GM21825 (cell line): ENCODE measurements at regions not wholly inside any gene's neighbourhood (a gene's known extent, or its start where the extent isn't known, plus 50 kb on each side); places are given as distances from the start of the nearest gene placed in this dataset.
"Not testable (repeated sequence)": the region's sequence is repeated elsewhere in the genome, so short reads cannot be mapped to it uniquely, and the experiment has no call there.

Experiments
- ATAC-seq: cut with Tn5 transposase; IDR thresholded peaks from one replicate; pipeline ENCODE4 v1.9.1; 2021; ENCODE audit warnings: mild to moderate bottlenecking, moderate library complexity; ENCODE audit not compliant: unreplicated experiment

DNA sequence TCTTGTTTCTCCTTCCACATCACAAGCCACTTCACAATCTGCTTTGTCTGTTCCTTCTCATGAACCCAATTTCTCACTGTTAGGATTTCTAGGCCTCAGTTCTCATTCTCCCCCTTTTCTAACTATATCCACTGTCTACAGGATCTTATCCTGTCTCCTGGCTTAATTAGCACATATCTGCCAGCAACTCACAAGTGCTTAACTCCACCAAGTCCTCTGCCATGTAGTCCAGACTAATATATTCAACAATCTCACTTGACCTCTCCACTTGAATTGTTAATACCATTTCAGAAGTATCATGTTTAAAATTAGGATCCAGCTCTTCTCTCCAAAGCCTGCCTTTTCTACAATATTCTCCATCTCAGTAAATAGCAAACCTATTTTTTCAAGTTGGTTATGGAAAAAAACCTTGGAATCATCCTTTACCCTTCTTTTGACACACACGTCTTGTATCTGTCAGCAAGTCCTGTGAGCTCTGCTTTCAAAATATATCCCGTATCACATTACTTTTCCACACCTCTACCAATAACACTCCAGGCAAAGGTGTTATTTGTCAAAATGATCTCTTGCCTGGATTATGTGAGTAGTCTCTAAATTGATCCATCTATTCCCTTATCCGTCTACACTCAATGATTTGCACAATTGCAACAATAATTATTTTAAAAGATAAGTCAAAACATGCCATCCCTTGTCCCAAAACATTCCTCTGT lies 127.2 kb upstream of the SLIT2 start:
- no peak for ATAC-seq

DNA sequence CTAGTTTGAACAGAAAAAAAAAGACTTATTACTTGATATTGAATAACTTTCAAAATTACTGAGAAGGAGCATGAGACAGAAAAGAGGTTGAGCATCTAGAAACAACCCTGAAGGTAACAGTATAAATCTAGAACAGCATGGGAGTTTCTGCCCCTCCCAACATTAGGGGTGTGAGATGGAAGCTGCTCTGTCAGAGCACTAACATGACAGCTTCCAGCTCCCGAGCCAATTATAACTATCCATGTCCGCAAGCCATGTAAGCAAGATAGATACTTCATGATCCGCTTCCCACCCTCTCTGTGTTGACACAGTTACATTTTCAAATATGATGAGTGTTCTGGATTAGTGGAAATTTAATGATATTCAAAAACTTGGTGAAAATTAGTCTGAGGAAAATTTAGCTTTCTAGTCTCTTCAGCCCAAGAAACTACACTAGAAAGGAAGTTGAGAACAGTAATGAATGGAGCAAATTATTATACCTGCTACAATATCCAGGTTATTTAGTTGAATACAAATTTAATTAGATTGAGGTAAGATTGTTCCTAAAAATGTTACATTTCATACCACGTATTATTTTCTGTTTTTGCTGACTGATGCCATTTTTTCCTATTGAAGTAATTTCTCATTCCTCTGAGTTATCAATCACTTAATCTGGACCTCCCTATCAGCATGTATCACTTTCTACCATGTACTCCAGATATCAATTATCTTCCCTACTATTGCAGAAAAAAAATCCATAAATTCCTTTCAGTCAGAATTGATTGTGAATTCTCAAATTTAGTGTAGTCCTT lies 129.3 kb upstream of the SLIT2 start:
- ATAC-seq, result no peak

DNA sequence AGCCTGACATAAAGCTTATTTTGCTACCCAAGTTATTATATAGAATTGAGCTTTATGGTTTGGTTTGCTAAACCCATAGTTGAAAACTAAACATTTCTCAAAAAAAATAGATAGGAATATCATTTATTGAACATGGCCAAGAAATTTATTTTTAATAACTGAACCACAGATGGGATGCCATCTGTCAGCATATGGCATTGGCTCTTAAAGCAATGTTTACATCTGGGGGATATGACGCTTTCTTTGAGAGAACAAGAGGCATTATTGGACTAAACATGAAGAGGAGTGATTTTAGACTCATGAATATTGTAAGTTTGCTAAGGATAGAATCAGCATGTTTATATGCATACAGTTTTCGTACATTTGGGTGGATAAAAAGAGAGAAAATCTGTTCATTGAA lies 132.6 kb upstream of the SLIT2 start:
- no peak for ATAC-seq

DNA sequence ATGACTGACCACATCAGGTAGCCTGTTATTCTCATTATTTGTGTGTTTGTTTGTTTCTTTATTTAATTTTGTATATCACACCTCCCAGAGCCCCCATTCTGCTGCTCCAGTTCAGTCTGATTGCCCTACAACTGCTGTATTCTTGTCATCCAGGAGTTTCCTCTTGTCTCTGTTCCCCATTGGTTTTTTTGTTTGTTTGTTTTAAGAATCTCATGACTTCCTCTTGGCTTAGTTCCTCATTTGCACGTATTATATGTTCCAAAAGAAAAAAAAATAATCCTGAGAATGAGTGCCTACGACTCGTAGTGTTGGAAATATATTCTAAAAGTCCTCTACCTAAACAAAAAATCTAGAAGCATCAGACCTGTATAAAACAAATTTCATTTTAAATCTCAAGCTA lies 142.3 kb upstream of the SLIT2 start:
- no peak for ATAC-seq

DNA sequence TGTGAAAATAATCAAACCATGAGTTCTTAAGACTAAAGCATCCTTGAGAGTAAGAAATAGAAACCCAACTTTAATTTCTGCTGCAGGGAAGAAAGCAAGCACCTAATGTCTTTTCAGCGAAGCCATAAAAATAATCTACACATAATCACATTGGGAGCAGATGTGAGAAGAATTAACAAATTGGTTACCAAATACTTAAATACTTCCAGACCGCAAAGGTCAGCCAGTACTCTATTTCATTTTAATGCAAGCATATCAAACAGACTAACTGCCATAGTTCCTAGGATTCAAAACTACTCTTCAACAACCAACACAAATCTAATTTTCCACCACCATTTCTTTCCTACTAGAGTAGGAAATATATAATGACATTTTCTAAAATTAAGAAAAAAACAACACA lies 144.8 kb upstream of the SLIT2 start:
- no peak for ATAC-seq

DNA sequence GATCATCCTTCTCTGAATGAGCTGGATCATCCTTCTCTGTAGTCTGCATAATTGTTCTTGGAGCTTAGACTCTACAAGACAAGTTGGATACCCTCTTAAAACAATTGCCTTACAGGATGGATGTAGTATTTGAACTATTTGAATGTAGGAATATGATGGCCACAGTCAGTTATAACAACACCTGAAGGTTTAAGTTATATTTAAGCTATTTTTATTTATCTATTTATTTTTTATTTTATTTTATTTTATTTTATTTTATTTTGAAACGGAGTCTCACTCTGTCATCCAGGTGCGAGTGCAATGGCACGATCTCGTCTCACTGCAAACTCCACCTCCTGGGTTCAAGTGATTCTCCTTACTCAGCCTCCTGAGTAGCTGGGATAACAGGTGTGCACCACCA lies 149.9 kb upstream of the SLIT2 start:
- no peak for ATAC-seq

DNA sequence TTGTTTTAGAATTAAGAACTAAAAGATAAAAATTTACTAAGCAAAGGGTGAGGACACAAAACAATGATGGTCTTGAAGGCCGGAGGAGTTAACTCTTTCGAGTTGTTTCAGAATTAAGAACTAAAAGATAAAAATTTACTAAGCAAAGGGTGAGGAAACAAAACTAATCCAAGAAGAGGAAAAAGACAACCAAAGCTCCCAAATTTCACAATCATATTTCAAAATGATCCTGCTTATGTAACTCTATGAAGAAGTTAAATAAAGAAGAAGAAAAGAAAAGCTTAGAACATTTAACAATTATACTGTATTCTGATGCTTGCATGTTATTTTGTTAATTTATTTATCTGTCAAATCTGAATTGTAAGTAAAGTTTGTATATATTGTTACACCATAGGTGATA lies 154.8 kb upstream of the SLIT2 start:
- ATAC-seq, result no peak

DNA sequence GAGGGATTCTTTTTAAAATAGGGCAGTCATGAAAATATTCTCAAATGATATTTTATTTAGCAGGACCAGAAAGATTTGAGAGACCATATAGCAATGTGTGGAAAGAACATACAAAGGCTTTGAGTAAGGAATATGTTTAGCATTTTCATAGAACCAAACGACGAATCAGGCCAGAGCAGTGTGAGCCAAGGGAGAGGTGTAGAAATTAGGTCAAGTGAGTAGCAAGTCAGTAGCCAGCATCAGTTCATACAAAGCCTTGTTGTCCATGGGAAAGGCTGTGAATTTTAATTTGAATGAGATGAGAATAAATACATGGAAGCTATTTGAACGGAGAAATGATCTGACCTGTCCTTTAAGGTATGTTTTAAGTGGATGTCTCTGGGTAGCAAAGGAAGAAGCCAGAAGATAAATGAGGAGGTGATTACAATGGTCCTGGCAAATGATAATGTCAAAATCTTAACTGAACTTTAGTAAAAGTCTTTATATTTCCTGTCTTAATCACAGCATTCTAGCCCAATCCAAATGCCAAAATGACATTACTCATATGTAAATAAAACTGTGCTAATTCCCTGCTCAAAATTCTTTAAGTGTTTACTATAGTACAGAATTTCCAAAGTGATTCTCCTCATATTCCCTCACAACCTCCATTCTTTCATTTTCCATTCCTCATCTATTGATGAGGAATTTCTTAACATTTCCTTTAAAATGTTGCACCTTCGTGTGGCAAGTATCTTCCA lies 155.7 kb upstream of the SLIT2 start:
- ATAC-seq, result no peak

DNA sequence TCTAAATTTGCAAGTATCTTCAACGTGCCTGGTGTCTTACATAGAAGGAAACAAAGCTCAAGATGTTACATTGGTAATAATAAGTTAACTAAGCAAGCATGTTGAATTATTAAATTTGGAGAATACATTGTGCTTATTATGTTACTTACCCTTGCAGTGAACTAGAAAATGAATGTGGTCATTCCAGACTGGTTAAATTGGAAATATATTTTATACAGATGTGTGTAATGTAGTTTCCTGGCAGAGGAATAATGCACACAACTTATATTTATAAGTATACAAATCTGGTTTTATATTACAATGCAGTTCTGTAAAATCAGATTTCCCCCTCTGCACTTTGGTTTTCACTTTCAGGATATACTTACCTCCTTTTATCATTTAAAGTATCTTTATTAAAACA lies 159.9 kb upstream of the SLIT2 start:
- no peak for ATAC-seq

DNA sequence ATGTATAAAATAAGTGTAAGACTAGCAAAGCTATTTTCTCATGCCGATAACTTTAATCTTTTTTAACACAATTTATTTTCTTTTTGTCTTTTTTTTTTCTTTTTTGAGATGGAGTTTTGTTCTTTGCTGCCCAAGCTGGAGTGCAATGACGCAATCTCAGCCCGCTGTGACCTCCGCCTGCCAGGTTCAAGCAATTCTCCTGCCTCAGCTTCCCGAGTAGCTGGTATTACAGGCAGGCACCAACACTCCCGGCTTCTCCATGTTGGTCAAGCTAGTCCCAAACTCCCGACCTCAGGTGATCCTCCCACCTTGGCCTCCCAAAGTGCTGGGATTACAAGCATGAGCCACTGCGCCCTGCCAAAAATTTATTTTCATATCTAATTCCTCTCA lies 164.2 kb upstream of the SLIT2 start:
- ATAC-seq, result no peak

DNA sequence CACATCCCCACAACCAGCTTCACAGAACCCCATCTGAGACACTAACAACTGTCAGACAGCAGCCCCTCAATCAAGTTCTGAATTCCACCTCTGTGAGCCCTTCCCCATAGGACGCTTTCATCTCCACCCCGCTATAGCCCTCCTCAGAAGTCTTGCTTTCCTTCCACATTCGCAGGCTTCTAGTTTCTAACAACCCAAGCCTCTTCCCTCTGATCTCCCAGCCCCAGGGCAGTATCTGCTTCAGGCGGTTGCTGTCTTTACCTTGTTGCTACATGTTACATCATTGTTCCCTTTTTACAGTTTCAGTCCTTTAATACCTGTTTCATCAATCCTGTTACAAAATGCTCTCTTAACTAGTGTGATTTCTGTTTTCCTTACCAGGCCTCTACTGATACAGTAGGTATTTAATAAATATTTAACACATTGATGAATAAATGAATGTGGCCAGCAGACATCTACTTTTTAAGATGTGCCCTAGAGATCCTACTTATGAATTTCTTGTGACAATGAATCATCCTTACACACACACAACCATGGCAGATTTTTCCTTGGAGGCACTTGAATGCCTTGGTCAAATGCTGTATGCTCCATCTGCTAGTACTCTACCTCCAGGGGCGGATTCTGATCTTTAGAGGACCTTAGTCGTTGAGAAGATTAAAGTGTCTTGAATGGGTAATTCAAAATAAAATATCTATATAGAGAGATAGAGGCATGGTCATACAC lies 164.7 kb upstream of the SLIT2 start:
- ATAC-seq, result no peak

DNA sequence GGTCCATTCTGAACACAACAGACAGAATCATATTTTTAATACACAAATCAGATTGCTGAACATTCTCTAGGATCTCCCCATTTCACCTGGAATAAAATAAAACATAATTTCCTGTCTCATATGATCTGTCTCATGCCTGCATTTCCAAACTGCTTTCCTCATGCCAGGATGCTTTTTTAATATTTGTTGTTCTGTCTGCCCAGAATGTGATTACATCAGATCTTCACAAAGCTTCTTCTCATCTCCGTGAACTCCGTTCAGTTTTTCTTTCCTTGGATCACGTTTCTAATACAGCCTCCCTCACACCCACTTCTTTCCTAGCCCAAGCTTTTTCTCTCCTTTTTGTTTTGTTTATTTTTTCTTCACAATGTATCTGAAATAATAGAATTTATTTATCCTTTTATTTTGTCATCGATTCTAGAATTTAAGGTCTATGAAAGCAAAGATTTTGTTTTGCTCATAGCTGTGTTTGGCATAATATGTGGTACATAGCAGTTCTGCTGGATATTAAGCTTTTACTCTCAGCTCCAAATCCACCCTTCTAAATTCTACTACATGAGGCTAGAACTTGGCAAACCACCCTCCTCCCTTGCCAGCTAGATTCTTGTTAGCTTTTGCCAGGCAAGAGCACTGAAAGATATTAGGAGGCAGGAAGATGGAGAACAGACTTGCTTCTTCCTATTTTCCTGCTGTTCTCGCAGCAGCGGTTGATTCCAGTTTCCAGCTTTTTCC lies 165.5 kb upstream of the SLIT2 start:
- ATAC-seq, result no peak

DNA sequence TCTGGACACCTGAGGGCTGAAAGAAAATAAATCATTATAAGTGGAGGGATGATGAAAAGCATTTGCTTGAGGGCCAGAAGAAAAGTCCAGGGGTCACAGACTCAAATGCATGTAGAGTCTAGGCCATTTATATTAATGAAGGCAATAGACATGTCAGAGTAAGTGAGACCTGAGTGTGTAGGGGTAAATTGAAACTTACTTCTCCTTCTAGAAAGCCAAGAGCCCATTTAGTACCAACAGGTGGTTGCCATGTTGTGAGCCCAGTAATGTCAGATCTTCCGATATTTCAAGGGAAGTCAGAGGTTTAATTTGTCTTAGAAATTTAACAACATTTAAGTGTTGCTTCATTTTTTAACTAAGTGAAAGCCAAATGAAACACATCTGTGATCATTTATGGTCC lies 166.1 kb upstream of the SLIT2 start:
- ATAC-seq, result no peak

DNA sequence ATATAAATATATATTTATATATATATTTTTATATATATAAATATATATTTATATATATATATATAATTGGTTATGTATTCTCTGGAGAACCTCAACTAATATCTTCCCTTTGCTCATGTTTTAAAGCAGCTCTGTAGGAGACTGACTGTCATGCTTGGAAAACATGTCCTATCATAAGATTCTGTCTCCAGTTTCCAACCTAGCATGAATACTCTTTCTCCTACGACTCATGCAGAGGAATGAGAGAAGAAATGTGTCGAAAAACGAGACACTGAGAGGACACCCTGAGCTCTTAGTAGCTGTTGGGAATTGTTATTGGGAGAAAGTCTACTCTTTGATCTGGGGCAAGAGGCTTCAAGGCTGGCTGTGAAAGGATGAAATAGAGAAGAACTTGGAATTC lies 166.5 kb upstream of the SLIT2 start:
- no peak for ATAC-seq

DNA sequence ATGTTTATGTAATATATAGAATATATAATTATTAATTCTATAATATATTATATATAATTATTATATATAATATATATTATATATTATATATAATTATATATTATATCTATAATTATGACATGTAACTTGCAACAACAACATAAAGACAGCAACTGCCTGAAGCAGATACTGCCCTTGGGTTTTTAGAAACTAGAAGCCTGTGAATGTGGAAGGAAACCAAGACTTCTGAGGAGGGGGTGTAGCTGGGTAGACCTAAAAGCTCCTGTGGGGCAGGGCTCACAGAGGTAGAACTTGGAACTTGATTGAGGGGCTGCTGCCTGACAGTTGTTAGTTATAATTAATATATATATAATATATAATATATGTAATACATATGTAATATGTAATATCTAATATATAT lies 167.2 kb upstream of the SLIT2 start:
- ATAC-seq, result no peak

DNA sequence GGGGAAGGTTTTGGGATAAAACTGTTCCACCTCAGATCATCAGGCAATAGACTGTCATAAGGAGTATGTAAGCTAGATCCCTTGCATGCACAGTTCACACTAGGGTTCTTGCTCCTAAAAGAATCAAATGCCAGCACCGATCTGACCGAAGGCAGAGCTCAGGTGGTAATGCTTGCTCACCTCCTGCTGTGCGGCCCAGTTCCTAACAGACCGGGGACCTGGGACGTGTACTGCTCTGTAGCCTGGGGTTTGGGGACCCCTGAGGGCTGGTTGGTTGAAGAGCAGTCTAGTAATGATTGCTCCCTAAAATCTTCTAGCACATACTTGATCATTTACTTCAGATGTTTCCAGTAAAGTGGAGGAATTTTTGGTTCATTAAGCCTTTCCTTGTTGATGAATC lies 173.1 kb upstream of the SLIT2 start:
- no peak for ATAC-seq

DNA sequence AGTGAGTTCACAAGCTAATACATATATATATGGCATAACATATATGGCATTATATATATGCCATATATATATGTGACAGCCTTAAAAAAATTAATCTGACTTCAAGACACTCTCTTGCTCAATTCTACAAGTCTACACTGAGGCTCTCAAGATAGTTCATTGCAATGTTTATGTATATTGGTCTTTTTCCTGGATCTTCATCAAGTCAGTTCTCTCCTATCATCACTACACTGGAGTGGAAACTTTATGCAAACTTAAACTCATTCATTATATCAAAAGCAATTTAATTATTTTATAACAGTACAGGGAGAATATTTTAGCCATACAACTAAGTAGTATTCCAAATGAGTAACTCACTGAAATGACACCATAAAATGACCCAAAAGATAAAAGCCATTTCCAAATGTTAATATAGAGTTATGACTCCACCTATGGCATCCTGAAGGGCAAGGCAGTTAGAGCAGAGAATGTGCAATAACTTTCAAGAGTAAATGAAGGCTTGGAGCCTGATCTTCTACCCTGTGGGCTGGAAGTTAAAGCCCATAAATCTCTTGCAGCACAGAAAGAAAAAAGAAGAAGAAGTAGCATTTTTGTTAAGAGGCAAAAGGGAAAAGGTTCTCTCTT lies 176.3 kb upstream of the SLIT2 start:
- ATAC-seq, result no peak

DNA sequence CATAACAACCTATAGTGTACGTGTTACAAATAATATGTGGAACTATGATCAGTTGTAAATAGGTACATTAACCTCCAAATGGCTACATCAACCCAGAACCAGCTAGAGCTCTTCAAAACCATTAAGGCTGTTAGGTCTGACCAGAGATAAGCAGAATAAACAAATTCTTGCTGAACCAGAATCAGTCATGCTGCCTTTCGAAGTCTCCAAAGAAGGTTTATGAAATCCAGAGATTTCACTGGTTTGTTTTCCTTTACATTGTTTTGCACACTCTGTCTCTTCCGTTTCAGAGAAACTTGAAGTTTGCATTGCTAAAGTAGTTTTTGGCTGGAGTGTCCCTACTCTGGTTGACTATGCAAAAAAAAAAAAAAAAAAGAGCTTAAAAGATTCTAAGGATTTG lies 177.3 kb upstream of the SLIT2 start:
- ATAC-seq, result no peak

DNA sequence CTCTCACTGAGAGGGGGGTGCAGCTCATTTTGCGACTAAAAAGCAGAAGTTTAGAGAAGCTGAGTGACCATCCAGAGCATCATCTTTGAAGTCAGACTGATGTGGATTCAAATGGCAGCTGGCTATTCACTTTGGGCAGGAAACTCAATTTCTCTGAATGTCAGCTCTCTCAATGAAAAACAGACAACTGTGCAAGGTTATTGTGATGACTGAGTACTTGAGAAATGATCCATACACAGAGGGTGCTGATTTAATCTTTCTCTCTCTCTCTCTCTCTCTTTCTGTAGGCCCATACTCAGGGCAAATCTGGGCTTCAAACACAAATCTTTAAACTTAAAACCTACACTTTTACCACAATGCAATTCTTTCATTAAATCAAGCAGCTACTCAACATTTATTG lies 185.8 kb upstream of the SLIT2 start:
- no peak for ATAC-seq

DNA sequence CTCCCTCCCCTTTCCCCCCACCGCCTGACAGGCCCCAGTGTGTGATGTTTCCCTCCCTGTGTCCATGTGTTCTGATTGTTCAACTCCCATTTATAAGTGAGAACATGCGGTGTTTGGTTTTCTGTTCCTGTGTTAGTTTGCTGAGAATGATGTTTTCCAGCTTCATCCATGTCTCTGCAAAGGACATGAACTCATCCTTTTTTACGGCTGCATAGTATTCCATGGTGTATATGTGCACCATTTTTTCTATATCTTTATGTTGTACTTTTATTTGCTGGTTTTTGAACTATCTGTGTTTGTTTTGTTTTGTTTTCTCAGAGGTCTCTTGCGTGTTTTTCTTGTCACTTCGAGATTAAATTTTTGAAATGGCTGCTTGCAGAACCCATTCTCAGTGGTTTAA lies 188.8 kb upstream of the SLIT2 start:
- ATAC-seq, result not testable (repeated sequence)
